HEK293 (cell line): ENCODE measurements at regions not wholly inside any gene's neighbourhood (a gene's known extent, or its start where the extent isn't known, plus 50 kb on each side); places are given as distances from the start of the nearest gene placed in this dataset.

Experiments used
- CTCF ChIA-PET: fragments of 350-600 bp; formaldehyde crosslinking; extraction: SDS; loops from one replicate; lab custom pipeline; 2021; ENCODE audit warnings: antibody characterized with exemption; lab: Yijun Ruan, JAX
- POLR2A ChIA-PET: fragments of 300-600 bp; formaldehyde crosslinking; extraction: SDS; loops from one replicate; lab custom pipeline; 2020; ENCODE audit warnings: antibody characterized with exemption, inconsistent platforms; lab: Yijun Ruan, JAX
- H3K27ac ChIP-seq: fragments of 200-500 bp; sonication (Bioruptor generic); 2 replicates; pipeline ENCODE4 v1.5.1; 2014; ENCODE audit warnings: low read depth, low read length, control low read depth, inconsistent platforms; ENCODE audit errors: extremely low read depth
- H3K36me3 ChIP-seq, 2 experiments: fragments of 200-500 bp in 1 of 2; sonication (Bioruptor generic) in 1 of 2; 1 replicate in 1 of 2; 2 replicates in 1 of 2; pipeline ENCODE4 v1.5.1; 2014 to 2017; ENCODE audit warnings: inconsistent platforms in 2 of 2, low read length in 2 of 2; ENCODE audit not compliant: control insufficient read depth in 2 of 2, insufficient read depth in 1 of 2
- H3K4me1 ChIP-seq: fragments of 200-500 bp; sonication (Bioruptor generic); 2 replicates; pipeline ENCODE4 v1.5.1; 2014; ENCODE audit warnings: mild to moderate bottlenecking, low read length, inconsistent platforms; ENCODE audit not compliant: control insufficient read depth, insufficient read depth
- H3K4me3 ChIP-seq: 2 replicates; pipeline ENCODE4 v1.5.1; 2011; ENCODE audit warnings: low read depth, mild to moderate bottlenecking, control low read depth, low read length, moderate library complexity
- H3K9me3 ChIP-seq: fragments of 200-500 bp; sonication (Bioruptor generic); 2 replicates; pipeline ENCODE4 v1.5.1; 2014; ENCODE audit warnings: low read depth, low read length, inconsistent platforms; ENCODE audit not compliant: control insufficient read depth, insufficient read depth
- BCL11A ChIP-seq: fragments of 450-650 bp; formaldehyde crosslinking; IDR thresholded peaks from 2 replicates; pipeline ENCODE4 v1.5.1; 2016; ENCODE audit warnings: low read depth, missing biosample characterization, missing genetic modification characterization
- GLI4 ChIP-seq: fragments of 450-650 bp; formaldehyde crosslinking; IDR thresholded peaks from 2 replicates; pipeline ENCODE4 v1.5.1; 2016; ENCODE audit warnings: missing biosample characterization, missing genetic modification characterization
- KLF8 ChIP-seq: fragments of 450-650 bp; formaldehyde crosslinking; IDR thresholded peaks from 2 replicates; pipeline ENCODE4 v1.5.1; 2016; ENCODE audit warnings: missing biosample characterization, missing genetic modification characterization
- SP3 ChIP-seq: fragments of 450-650 bp; formaldehyde crosslinking; IDR thresholded peaks from 2 replicates; pipeline ENCODE4 v1.5.1; 2016; ENCODE audit warnings: missing biosample characterization, missing genetic modification characterization
- SP7 ChIP-seq: fragments of 450-650 bp; formaldehyde crosslinking; IDR thresholded peaks from 2 replicates; pipeline ENCODE4 v1.5.1; 2016; ENCODE audit warnings: missing biosample characterization, missing genetic modification characterization
- ZBTB17 ChIP-seq: fragments of 450-650 bp; formaldehyde crosslinking; IDR thresholded peaks from 2 replicates; pipeline ENCODE4 v1.5.1; 2016; ENCODE audit warnings: missing biosample characterization, missing genetic modification characterization
- ZNF16 ChIP-seq: fragments of 450-650 bp; formaldehyde crosslinking; IDR thresholded peaks from 2 replicates; pipeline ENCODE4 v1.5.1; 2016; ENCODE audit warnings: low read depth, missing biosample characterization, missing genetic modification characterization
- ZNF302 ChIP-seq: fragments of 450-650 bp; formaldehyde crosslinking; IDR thresholded peaks from 2 replicates; pipeline ENCODE4 v1.5.1; 2016; ENCODE audit warnings: missing biosample characterization, missing genetic modification characterization, low read depth
- ZNF354C ChIP-seq: fragments of 450-650 bp; formaldehyde crosslinking; IDR thresholded peaks from 2 replicates; pipeline ENCODE4 v1.5.1; 2016; ENCODE audit warnings: missing biosample characterization, missing genetic modification characterization, low read depth, borderline replicate concordance
- ZNF366 ChIP-seq: fragments of 450-650 bp; formaldehyde crosslinking; conservative IDR thresholded peaks from 2 replicates; pipeline ENCODE4 v1.5.1; 2016; ENCODE audit warnings: missing biosample characterization, missing genetic modification characterization
- ZNF404 ChIP-seq: fragments of 450-650 bp; formaldehyde crosslinking; IDR thresholded peaks from 2 replicates; pipeline ENCODE4 v1.5.1; 2017; ENCODE audit warnings: missing biosample characterization, missing genetic modification characterization
- ZNF501 ChIP-seq: fragments of 450-650 bp; formaldehyde crosslinking; IDR thresholded peaks from 2 replicates; pipeline ENCODE4 v1.5.1; 2016; ENCODE audit warnings: missing biosample characterization, missing genetic modification characterization
- ZNF530 ChIP-seq: fragments of 450-650 bp; formaldehyde crosslinking; IDR thresholded peaks from 2 replicates; pipeline ENCODE4 v1.5.1; 2016; ENCODE audit warnings: low read depth, missing biosample characterization, missing genetic modification characterization
- ZNF707 ChIP-seq: fragments of 450-650 bp; formaldehyde crosslinking; IDR thresholded peaks from 2 replicates; pipeline ENCODE4 v1.5.1; 2016; ENCODE audit warnings: missing biosample characterization, missing genetic modification characterization
- ZNF776 ChIP-seq: fragments of 450-650 bp; formaldehyde crosslinking; IDR thresholded peaks from 2 replicates; pipeline ENCODE4 v1.5.0; 2017; ENCODE audit warnings: missing biosample characterization, missing genetic modification characterization, borderline replicate concordance
- ZNF837 ChIP-seq: fragments of 450-650 bp; formaldehyde crosslinking; IDR thresholded peaks from 2 replicates; pipeline ENCODE4 v1.5.1; 2016; ENCODE audit warnings: missing biosample characterization, missing genetic modification characterization
- TF ChIP-seq, protein P1 (sequence below): fragments of 450-650 bp; formaldehyde crosslinking; IDR thresholded peaks from 2 replicates; pipeline ENCODE4 v1.5.1; 2016; ENCODE audit warnings: missing biosample characterization, missing genetic modification characterization
- TF ChIP-seq, protein P2 (sequence below): fragments of 450-650 bp; formaldehyde crosslinking; IDR thresholded peaks from 2 replicates; pipeline ENCODE4 v1.5.1; 2017; ENCODE audit warnings: missing biosample characterization, missing genetic modification characterization
- TF ChIP-seq, protein P3 (sequence below): fragments of 450-650 bp; formaldehyde crosslinking; IDR thresholded peaks from 2 replicates; pipeline ENCODE4 v1.5.1; 2016; ENCODE audit warnings: missing biosample characterization, missing genetic modification characterization
- TF ChIP-seq, protein P4 (sequence below): fragments of 450-650 bp; formaldehyde crosslinking; IDR thresholded peaks from 2 replicates; pipeline ENCODE4 v1.5.1; 2016; ENCODE audit warnings: missing biosample characterization, missing genetic modification characterization
- TF ChIP-seq, protein P5 (sequence below): fragments of 450-650 bp; formaldehyde crosslinking; IDR thresholded peaks from 2 replicates; pipeline ENCODE4 v1.5.1; 2017; ENCODE audit warnings: missing biosample characterization, missing genetic modification characterization

DNA sequence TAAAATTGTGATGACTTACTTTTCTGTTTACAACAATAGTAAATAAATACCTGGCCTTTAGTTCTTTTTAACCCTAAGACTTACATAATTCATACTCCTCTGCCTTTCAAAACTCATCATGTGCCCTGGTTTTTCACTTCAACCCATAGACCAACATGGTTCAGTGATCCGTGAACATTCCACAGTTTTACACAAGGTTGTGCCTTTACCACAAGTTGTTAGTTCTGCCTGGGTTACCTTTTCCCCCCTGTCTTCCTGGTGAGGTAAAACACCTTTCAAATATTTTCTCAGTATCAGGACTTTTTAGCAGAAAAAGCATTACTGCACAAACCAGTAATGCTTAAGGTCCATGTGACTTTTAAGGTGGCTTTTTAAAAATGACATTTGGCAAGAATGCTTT lies 1466.4 kb downstream of the PLA2G4A start:
- Histone ChIP-seq H3K4me3 (no peak overlapping the region), H3K36me3 (no peaks in the 10 kb centered on the region), H3K27ac (no peak overlapping the region), H3K4me1 (no peaks in the 10 kb centered on the region), H3K9me3 (no peaks in the 10 kb centered on the region)
- CTCF ChIA-PET = no interaction called here
- TF ChIP-seq BCL11A (tag by site-specific recombination) = no peak
- TF ChIP-seq ZNF707 = no peak
- TF ChIP-seq, protein P1, sequence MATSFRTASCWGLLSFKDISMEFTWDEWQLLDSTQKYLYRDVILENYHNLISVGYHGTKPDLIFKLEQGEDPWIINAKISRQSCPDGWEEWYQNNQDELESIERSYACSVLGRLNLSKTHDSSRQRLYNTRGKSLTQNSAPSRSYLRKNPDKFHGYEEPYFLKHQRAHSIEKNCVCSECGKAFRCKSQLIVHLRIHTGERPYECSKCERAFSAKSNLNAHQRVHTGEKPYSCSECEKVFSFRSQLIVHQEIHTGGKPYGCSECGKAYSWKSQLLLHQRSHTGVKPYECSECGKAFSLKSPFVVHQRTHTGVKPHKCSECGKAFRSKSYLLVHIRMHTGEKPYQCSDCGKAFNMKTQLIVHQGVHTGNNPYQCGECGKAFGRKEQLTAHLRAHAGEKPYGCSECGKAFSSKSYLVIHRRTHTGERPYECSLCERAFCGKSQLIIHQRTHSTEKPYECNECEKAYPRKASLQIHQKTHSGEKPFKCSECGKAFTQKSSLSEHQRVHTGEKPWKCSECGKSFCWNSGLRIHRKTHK (tag by site-specific recombination) = no peak
- TF ChIP-seq, protein P2, sequence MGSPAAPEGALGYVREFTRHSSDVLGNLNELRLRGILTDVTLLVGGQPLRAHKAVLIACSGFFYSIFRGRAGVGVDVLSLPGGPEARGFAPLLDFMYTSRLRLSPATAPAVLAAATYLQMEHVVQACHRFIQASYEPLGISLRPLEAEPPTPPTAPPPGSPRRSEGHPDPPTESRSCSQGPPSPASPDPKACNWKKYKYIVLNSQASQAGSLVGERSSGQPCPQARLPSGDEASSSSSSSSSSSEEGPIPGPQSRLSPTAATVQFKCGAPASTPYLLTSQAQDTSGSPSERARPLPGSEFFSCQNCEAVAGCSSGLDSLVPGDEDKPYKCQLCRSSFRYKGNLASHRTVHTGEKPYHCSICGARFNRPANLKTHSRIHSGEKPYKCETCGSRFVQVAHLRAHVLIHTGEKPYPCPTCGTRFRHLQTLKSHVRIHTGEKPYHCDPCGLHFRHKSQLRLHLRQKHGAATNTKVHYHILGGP (tag by site-specific recombination) = no peak
- no peak for TF ChIP-seq ZNF776 (tag by site-specific recombination)
- TF ChIP-seq SP7 (tag by site-specific recombination) = no peak
- TF ChIP-seq ZNF501 = no peak
- no peak for TF ChIP-seq KLF8 (tag by site-specific recombination)
- no peak for TF ChIP-seq ZNF530 (tag by site-specific recombination)
- TF ChIP-seq, protein P3, sequence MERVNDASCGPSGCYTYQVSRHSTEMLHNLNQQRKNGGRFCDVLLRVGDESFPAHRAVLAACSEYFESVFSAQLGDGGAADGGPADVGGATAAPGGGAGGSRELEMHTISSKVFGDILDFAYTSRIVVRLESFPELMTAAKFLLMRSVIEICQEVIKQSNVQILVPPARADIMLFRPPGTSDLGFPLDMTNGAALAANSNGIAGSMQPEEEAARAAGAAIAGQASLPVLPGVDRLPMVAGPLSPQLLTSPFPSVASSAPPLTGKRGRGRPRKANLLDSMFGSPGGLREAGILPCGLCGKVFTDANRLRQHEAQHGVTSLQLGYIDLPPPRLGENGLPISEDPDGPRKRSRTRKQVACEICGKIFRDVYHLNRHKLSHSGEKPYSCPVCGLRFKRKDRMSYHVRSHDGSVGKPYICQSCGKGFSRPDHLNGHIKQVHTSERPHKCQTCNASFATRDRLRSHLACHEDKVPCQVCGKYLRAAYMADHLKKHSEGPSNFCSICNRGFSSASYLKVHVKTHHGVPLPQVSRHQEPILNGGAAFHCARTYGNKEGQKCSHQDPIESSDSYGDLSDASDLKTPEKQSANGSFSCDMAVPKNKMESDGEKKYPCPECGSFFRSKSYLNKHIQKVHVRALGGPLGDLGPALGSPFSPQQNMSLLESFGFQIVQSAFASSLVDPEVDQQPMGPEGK = no peak
- no peak for TF ChIP-seq GLI4
- TF ChIP-seq ZNF404 = no peak
- no peak for TF ChIP-seq ZNF354C (tag by site-specific recombination)
- TF ChIP-seq SP3 = no peak
- TF ChIP-seq, protein P4, sequence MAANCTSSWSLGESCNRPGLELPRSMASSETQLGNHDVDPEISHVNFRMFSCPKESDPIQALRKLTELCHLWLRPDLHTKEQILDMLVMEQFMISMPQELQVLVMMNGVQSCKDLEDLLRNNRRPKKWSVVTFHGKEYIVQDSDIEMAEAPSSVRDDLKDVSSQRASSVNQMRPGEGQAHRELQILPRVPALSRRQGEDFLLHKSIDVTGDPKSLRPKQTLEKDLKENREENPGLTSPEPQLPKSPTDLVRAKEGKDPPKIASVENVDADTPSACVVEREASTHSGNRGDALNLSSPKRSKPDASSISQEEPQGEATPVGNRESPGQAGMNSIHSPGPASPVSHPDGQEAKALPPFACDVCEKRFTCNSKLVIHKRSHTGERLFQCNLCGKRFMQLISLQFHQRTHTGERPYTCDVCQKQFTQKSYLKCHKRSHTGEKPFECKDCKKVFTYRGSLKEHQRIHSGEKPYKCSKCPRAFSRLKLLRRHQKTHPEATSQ (tag by site-specific recombination) = no peak
- TF ChIP-seq ZNF302 (tag by site-specific recombination) = no peak
- TF ChIP-seq ZNF837 = no peak
- POLR2A ChIA-PET = no interaction called here

DNA sequence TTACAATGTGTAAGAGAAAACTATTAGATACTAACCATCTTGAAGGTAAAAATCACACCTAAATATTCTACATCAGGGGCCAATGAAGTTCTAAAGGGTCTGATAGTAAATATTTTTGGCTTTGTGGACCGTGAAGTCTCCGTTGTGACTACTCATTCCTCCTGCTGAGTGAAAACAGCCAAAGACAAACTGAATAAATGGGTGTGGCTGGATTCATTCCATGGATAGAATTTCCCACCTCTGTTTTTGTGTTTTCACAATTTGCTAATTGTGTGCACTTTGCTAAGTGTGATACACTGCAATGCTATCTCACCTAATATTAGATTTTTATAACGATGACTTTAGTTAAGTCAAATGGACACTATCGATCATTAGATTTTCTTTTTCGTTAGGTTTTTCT lies 1474.0 kb downstream of the PLA2G4A start:
- Histone ChIP-seq H3K4me1 (no peaks in the 10 kb centered on the region), H3K9me3 (no peaks in the 10 kb centered on the region), H3K36me3 (no peaks in the 10 kb centered on the region), H3K4me3 (no peak overlapping the region), H3K27ac (no peak overlapping the region)
- ChIA-PET CTCF (no interaction called here), POLR2A (no interaction called here)
- TF ChIP-seq ZBTB17 (no peak), ZNF366 (tag by site-specific recombination) (no peak), ZNF16 (tag by site-specific recombination) (no peak), SP7 (tag by site-specific recombination) (no peak)
- TF ChIP-seq, protein P5, sequence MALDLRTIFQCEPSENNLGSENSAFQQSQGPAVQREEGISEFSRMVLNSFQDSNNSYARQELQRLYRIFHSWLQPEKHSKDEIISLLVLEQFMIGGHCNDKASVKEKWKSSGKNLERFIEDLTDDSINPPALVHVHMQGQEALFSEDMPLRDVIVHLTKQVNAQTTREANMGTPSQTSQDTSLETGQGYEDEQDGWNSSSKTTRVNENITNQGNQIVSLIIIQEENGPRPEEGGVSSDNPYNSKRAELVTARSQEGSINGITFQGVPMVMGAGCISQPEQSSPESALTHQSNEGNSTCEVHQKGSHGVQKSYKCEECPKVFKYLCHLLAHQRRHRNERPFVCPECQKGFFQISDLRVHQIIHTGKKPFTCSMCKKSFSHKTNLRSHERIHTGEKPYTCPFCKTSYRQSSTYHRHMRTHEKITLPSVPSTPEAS = no peak
